ENCODE measurements at regions not wholly inside any gene's neighbourhood (a gene's known extent, or its start where the extent isn't known, plus 50 kb on each side); places are given as distances from the start of the nearest gene placed in this dataset.

DNA sequence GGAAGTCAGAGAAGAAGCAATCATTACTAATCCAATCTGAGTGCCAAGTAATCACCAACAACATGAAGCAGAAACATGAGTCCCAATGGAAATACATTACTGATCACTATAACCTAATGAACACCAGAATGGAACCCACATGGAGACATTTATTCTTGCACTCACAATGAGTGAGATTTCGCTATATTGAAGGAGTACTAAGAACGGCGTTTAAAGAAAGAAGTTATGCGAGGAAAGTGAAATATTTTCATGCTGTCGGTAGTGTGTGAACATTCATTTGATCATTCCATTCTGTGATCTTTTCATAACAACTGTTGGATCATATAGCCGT, 181.1 kb downstream of the IRS1 start:
- TF ChIP-seq TAF1 (IDR thresholded peaks at IDR 0.05; ENCODE audit: low read depth, low read length) (no peak), POLR2AphosphoS5 (IDR thresholded peaks at IDR 0.05; ENCODE audit: low read depth, low read length) (no peak), POU2F2 (IDR thresholded peaks at IDR 0.05; ENCODE audit: low read depth, low read length) (no peak), POLR2A (IDR thresholded peaks at IDR 0.05; ENCODE audit: low read depth, low read length) (no peak)
